ENCODE measurements at regions not wholly inside any gene's neighbourhood (a gene's known extent, or its start where the extent isn't known, plus 50 kb on each side); places are given as distances from the start of the nearest gene placed in this dataset.

DNA sequence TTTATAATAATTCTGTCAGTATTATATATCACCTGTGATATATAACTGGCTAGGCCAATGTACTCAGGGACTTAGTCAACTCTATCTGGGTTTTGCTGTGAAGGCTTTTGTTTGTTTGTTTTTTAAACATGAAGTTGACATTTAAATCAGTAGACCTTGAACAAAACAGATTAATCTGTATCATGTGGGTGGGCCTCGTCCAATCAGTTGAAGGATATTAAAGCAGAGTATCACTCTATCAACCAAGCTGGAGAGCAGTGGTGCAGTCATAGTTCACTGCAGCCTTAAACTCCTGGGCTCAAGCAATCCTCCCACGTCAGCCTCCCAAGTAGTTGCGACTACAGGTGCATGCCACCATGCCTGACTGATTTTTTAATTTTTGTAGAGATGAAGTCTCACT lies 870.2 kb downstream of the TYW1 start:
- TF ChIP-seq, protein P1, sequence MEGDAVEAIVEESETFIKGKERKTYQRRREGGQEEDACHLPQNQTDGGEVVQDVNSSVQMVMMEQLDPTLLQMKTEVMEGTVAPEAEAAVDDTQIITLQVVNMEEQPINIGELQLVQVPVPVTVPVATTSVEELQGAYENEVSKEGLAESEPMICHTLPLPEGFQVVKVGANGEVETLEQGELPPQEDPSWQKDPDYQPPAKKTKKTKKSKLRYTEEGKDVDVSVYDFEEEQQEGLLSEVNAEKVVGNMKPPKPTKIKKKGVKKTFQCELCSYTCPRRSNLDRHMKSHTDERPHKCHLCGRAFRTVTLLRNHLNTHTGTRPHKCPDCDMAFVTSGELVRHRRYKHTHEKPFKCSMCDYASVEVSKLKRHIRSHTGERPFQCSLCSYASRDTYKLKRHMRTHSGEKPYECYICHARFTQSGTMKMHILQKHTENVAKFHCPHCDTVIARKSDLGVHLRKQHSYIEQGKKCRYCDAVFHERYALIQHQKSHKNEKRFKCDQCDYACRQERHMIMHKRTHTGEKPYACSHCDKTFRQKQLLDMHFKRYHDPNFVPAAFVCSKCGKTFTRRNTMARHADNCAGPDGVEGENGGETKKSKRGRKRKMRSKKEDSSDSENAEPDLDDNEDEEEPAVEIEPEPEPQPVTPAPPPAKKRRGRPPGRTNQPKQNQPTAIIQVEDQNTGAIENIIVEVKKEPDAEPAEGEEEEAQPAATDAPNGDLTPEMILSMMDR (conservative IDR thresholded peaks at IDR 0.05; ENCODE audit: low read depth, low read length), result no peak
- TF ChIP-seq EZH2phosphoT487 (IDR thresholded peaks at IDR 0.05; ENCODE audit: borderline replicate concordance, low read length) (no peak), EZH2 (IDR thresholded peaks at IDR 0.05; ENCODE audit: low read length, unreplicated experiment) (no peak)
